Neuron (in vitro differentiated cells): ENCODE measurements at regions not wholly inside any gene's neighbourhood (a gene's known extent, or its start where the extent isn't known, plus 50 kb on each side); places are given as distances from the start of the nearest gene placed in this dataset.

Experiments used
- H2AFZ ChIP-seq: one replicate; pipeline ENCODE4 v1.6.1; 2013; ENCODE audit warnings: low read depth, mild to moderate bottlenecking, inconsistent platforms, low read length, moderate library complexity
- H3K27me3 ChIP-seq: one replicate; pipeline ENCODE4 v1.6.1; 2013; ENCODE audit warnings: low read length; ENCODE audit not compliant: insufficient read depth
- H3K36me3 ChIP-seq: one replicate; pipeline ENCODE4 v1.6.1; 2013; ENCODE audit warnings: low read length; ENCODE audit not compliant: insufficient read depth
- H3K4me1 ChIP-seq: one replicate; pipeline ENCODE4 v1.6.1; 2013; ENCODE audit warnings: low read length; ENCODE audit not compliant: insufficient read depth
- H3K4me3 ChIP-seq: 2 replicates; pipeline ENCODE4 v1.5.1; 2013; ENCODE audit warnings: mild to moderate bottlenecking, low read length, moderate library complexity
- H3K9me3 ChIP-seq: one replicate; pipeline ENCODE4 v1.6.1; 2013; ENCODE audit warnings: low read length

GRCh38 chr1:191674626-191675179 is 483.6 kb upstream of the RGS18 start:
- H3K27me3 ChIP-seq: no peaks in the 10 kb centered on the region
- H3K4me3 ChIP-seq: no peak overlapping the region
- H3K4me1 ChIP-seq: peaks cover 2% of the 10 kb centered on the region
- H2AFZ ChIP-seq: no peak overlapping the region
- H3K9me3 ChIP-seq: no peaks in the 10 kb centered on the region
- no peaks in the 10 kb centered on the region for H3K36me3 ChIP-seq

DNA sequence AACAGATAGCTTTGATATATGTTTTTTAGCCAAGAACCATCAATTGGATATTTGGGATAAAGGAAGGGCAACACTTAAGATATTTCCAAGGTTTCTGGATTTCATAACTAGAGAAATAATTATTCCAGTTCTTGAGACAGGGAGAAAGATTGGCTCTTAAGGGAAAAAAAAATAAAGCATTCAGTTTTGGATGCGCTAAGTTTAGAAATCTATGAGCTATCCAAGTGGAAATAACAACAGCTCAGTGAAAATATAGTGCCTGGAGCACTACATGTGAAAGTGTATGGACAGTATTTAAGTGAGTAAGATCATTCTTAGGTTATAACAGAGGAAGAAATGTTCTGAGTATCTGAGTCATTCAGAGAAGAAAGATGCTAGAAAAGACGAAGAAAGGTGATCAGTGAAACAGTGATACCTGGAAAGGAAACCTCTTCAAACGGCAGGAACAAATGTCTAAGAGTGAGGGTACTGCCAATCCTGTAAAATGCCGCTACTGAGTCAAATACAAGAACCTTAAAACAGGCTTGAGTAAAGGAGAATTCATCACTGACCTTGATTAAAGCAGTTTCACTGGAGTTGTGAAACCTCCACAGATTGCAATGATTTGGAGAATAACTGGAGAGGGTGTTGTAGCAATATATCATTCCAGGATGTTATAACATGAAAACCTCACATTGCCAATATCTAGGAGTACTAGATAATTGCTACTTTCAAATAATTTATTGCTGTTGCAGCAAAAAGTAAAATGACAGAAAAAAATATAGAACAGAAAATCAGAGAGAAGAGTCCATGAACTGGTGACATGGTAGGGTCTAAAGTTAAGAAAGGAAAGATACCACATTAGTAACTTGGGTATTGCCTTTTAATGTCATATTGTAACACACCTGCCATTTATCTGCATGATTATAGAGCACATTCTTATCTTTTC is 482.1 kb upstream of the RGS18 start:
- Histone ChIP-seq H3K27me3 (no peaks in the 10 kb centered on the region), H3K4me3 (no peak overlapping the region), H3K4me1 (peaks cover 2% of the 10 kb centered on the region), H2AFZ (no peak overlapping the region), H3K9me3 (no peaks in the 10 kb centered on the region), H3K36me3 (no peaks in the 10 kb centered on the region)

- H3K4me1 ChIP-seq: no peaks in the 10 kb centered on the region
- no peaks in the 10 kb centered on the region for H3K36me3 ChIP-seq
- no peaks in the 10 kb centered on the region for H3K9me3 ChIP-seq
- H2AFZ ChIP-seq: no peak overlapping the region
- no peak overlapping the region for H3K4me3 ChIP-seq
- no peaks in the 10 kb centered on the region for H3K27me3 ChIP-seq
Observed at GRCh38 chr1:191685669-191686068, 472.6 kb upstream of the RGS18 start.

- no peaks in the 10 kb centered on the region for H3K27me3 ChIP-seq
- H2AFZ ChIP-seq: no peak overlapping the region
- H3K36me3 ChIP-seq: no peaks in the 10 kb centered on the region
- no peak overlapping the region for H3K4me3 ChIP-seq
- no peaks in the 10 kb centered on the region for H3K4me1 ChIP-seq
- peaks cover 2% of the 10 kb centered on the region for H3K9me3 ChIP-seq
Observed at GRCh38 chr1:191687721-191688120, 470.5 kb upstream of the RGS18 start.

- Histone ChIP-seq H3K9me3 (peaks cover 4% of the 10 kb centered on the region), H3K27me3 (no peaks in the 10 kb centered on the region), H3K4me1 (no peaks in the 10 kb centered on the region), H2AFZ (no peak overlapping the region), H3K36me3 (no peaks in the 10 kb centered on the region), H3K4me3 (no peak overlapping the region)
Observed at GRCh38 chr1:191690931-191691330, 467.3 kb upstream of the RGS18 start.

DNA sequence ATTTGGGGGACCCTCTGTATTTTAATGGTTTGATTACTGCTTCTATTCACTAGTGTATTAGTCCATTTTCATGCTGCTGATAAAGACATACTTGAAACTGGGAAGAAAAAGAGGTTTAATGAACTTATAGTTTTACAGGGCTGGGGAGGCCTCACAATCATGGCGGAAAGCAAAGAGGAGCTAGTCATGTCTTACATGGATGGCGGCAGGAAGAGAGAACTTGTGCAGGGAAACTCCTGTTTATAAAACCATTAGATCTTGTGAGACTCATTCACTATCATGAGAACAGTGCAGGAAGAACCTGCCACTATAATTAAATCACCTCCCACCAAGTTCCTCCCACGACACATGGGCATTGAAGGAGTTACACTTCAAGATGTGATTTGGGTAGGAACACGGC is 464.5 kb upstream of the RGS18 start:
- no peak overlapping the region for H3K4me3 ChIP-seq
- H3K27me3 ChIP-seq: no peaks in the 10 kb centered on the region
- H3K36me3 ChIP-seq: no peaks in the 10 kb centered on the region
- peaks cover 4% of the 10 kb centered on the region for H3K9me3 ChIP-seq
- no peak overlapping the region for H2AFZ ChIP-seq
- no peaks in the 10 kb centered on the region for H3K4me1 ChIP-seq

GRCh38 chr1:191695865-191696264 is 462.4 kb upstream of the RGS18 start:
- Histone ChIP-seq H3K36me3 (no peaks in the 10 kb centered on the region), H3K4me3 (no peak overlapping the region), H3K9me3 (peaks cover 4% of the 10 kb centered on the region), H3K27me3 (no peaks in the 10 kb centered on the region), H2AFZ (no peak overlapping the region), H3K4me1 (no peaks in the 10 kb centered on the region)

DNA sequence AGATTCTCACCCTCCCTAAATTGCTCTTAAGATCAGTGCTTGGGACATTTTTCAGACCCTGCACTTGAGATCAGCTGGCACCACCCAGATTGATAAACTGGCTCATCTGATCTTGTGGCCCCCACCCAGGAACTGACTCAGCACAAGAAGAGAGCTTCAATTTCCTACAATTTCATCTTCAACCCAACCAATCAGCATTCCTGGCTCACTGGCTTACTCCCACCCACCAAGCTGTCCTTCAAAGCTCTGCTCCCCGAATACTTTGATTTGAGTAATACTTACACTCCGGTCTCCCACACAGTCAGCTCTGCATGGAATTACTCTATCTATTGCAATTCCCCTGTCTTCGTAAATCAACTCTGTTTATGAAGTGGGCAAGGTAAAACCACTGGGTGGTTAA is 461.9 kb upstream of the RGS18 start:
- no peaks in the 10 kb centered on the region for H3K36me3 ChIP-seq
- peaks cover 4% of the 10 kb centered on the region for H3K9me3 ChIP-seq
- H3K27me3 ChIP-seq: no peaks in the 10 kb centered on the region
- H3K4me1 ChIP-seq: no peaks in the 10 kb centered on the region
- no peak overlapping the region for H3K4me3 ChIP-seq
- no peak overlapping the region for H2AFZ ChIP-seq

- peaks cover 2% of the 10 kb centered on the region for H3K9me3 ChIP-seq
- no peaks in the 10 kb centered on the region for H3K27me3 ChIP-seq
Observed at GRCh38 chr1:191697556-191697955, 460.7 kb upstream of the RGS18 start.

GRCh38 chr1:191698246-191698645 is 460.0 kb upstream of the RGS18 start:
- no peak overlapping the region for H3K4me3 ChIP-seq
- peaks cover 2% of the 10 kb centered on the region for H3K9me3 ChIP-seq
- no peaks in the 10 kb centered on the region for H3K4me1 ChIP-seq
- no peak overlapping the region for H2AFZ ChIP-seq
- no peaks in the 10 kb centered on the region for H3K36me3 ChIP-seq
- no peaks in the 10 kb centered on the region for H3K27me3 ChIP-seq

More at GRCh38 chr1:191697556-191697955, 460.7 kb upstream of the RGS18 start:
- no peaks in the 10 kb centered on the region for H3K36me3 ChIP-seq
- no peaks in the 10 kb centered on the region for H3K4me1 ChIP-seq
- no peak overlapping the region for H3K4me3 ChIP-seq
- H2AFZ ChIP-seq: no peak overlapping the region

DNA sequence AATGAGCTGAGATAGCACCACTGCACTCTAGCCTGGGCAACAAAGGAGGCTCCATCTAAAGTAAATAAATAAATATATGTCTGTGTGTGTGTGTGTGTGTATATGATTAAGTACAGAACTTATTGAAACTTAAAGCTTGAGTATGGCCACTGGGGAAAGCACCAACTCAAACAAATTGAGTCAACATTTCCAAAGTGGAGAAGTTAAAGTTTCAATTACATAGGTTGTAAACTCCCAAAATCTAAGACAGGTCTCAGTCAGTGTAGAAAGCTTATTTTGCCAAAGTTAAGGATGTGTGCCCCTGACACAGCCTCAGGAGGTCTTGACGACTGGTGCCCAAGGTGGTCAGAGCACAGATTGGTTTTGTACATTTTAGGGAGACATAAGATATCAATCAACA is 458.9 kb upstream of the RGS18 start:
- H3K27me3 ChIP-seq: no peaks in the 10 kb centered on the region
- H2AFZ ChIP-seq: no peak overlapping the region
- H3K4me3 ChIP-seq: no peak overlapping the region
- H3K9me3 ChIP-seq: peaks cover 2% of the 10 kb centered on the region
- no peaks in the 10 kb centered on the region for H3K36me3 ChIP-seq
- no peaks in the 10 kb centered on the region for H3K4me1 ChIP-seq

DNA sequence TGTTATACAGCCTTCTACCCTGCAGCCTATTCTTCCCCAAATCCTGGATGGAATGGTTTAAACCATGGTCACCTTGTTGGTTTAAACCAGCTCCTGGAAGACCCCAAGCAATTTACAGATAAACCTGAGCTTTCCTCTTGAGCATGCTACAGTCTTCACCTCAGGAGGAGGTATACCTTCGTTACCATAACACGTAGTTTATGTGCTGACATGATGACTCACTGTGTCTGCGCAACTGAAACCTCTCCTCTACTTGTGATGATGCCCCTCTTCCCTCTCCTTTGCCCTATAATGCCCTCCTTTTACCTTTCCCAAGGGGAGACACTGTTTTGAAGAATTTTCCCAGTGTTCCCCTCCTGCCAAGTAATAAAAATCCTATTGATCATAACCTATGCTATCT is 457.3 kb upstream of the RGS18 start:
- Histone ChIP-seq H2AFZ (no peak overlapping the region), H3K9me3 (no peaks in the 10 kb centered on the region), H3K27me3 (no peaks in the 10 kb centered on the region), H3K4me1 (no peaks in the 10 kb centered on the region), H3K4me3 (no peak overlapping the region), H3K36me3 (no peaks in the 10 kb centered on the region)

DNA sequence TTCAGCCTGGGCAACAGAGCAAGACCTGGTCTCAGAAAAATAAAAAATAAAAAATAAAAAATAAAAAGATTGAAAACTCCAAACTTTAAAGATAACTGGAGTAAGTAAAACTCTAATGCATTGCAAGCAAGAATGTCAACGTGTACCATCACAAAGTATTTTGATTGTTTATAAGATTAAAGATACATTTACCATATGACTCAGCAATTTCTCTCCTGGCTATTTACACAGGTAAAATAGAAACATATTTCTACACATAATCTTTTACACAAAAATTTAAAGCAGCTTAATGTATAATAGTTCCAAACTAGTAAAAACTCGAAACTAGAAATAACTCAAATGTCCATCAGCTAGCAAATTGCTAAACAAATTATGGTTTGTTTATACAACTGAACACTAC is 456.1 kb upstream of the RGS18 start:
- Histone ChIP-seq H3K4me3 (no peak overlapping the region), H3K4me1 (no peaks in the 10 kb centered on the region), H3K27me3 (no peaks in the 10 kb centered on the region), H3K9me3 (no peaks in the 10 kb centered on the region), H3K36me3 (no peaks in the 10 kb centered on the region), H2AFZ (no peak overlapping the region)
